GM18867 (cell line): ENCODE measurements at regions not wholly inside any gene's neighbourhood (a gene's known extent, or its start where the extent isn't known, plus 50 kb on each side); places are given as distances from the start of the nearest gene placed in this dataset.
"Not testable (repeated sequence)": the region's sequence is repeated elsewhere in the genome, so short reads cannot be mapped to it uniquely, and the experiment has no call there.

Experiments used
- ATAC-seq: cut with Tn5 transposase; IDR thresholded peaks from one replicate; pipeline ENCODE4 v1.9.1; 2021; ENCODE audit warnings: mild to moderate bottlenecking, moderate library complexity; ENCODE audit not compliant: unreplicated experiment

DNA sequence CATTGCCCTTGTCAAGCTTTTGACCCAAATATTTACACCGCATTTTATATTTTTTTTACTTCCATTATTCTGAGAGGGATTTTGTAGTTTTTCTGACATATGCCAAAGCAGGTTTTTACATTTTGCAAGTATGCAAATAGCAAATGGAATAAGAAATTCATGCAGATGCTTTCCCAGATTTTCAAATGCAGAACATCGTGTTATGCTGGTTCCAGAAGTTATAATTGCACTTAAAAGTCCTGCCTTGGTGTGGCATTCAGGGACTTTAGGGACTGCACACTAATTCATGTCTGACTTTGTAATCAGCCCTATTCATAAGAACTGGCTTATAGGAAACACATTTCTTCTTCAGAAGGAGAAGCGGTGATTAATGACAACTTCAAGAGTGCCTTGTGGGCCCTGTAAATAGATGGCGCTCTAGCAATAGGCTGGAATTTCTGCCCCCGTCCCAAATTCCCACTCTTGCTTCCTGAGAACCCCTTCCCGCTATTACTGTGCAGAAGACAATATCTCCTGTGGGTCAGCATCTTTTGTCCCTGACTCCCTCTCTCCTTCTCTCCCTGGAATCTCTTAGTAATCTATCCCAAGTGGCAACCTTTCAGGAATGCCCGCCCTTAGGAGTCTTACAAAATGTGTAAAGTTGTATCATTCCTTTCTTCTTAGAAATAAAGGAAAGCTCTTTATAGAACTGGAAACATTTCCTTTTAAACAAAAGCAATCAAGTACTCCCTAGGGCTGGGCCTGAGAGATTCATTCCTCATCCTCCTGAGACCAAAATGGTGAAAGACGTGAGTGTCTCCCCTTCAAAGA lies 264.0 kb downstream of the INHBA start:
- ATAC-seq, result no peak

DNA sequence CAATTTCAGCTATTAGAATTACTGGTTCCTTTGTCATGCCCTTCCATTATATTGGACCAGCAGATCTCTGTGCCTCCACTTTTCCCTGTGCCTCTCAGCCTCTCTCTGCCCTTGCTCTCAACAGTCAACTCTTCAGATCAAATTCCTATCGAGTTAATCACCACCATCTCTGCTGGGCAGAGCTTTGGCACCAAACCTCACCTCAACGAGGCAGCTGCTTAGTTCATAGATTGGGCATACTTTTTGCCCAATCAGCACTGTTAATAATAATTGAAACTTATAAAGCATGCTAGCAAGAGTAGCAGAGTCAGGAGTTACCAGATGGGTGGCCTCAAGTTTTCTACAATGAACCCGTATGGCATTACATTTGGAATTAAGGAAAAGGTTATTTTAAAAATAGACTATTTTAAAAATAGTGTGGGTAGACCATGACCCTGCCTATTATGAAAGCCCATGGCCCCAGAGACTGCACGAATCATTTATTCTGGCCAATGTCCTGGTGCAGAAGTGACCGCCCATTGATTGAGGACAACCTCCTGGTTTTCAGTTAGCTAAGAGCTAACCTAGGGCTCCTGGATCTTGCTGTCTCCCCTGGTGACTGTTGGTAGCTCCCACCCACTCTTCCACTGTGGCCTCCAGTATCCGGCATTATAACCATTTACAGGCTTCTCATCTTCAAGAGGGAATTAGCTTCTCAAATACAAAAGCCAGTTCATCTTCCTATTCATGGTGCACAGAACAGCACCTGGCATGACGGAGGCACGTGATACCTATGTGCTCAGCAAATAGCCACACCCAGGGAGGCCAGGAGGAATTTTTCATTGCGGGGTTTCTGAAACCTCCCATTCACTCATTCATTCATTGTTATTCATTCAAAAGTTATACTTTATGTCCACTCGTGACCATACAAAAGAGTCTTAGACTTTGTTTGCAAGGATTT lies 265.4 kb downstream of the INHBA start:
- no peak for ATAC-seq

- ATAC-seq, result no peak
Measured at GRCh38 chr7:41436139-41436538, 266.8 kb downstream of the INHBA start.

- ATAC-seq, result not testable (repeated sequence)
Measured at GRCh38 chr7:41435020-41435419, 267.9 kb downstream of the INHBA start.

- ATAC-seq, result no peak
Measured at GRCh38 chr7:41431671-41432070, 271.2 kb downstream of the INHBA start.

- ATAC-seq, result no peak
Measured at GRCh38 chr7:41428381-41428780, 274.5 kb downstream of the INHBA start.

DNA sequence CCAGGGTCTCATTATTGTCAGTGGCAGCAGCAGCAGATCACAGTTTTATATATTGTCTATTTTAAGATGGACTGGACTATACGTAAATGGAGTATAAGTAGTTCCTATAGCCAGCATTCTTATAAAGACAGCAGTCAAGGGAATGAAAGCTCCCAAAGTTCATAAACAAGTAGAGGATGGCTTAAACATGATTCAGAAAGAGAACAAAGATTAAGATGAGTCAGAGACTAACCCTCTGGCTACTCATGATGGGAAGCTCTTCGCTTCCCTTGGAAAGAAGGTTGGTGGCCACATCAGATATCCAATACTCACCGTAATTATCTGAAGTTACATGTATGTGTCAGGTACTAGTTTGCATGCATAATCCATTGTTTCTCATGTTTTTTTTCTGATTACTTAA lies 277.0 kb downstream of the INHBA start:
- ATAC-seq, result no peak

GRCh38 chr7:41421056-41421455 lies 281.8 kb downstream of the INHBA start:
- ATAC-seq, result no peak

DNA sequence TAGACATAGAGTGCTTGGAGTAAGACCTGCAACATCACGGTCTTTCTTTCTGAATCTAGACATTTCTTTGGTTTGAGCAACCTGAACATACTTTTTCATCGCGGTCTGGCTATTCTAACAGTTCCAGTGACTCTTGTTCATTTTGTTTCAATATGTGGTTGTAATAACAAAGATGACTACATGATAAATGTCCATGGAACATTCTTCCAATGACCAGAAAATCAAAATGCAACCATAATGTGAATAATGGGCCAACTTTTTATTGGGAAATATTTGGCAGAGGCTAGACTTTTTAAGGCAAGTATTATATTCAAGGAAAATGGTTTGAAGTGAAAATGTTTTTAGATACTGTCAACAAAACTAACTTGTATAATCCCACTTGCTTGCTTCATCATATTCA lies 282.5 kb downstream of the INHBA start:
- no peak for ATAC-seq

DNA sequence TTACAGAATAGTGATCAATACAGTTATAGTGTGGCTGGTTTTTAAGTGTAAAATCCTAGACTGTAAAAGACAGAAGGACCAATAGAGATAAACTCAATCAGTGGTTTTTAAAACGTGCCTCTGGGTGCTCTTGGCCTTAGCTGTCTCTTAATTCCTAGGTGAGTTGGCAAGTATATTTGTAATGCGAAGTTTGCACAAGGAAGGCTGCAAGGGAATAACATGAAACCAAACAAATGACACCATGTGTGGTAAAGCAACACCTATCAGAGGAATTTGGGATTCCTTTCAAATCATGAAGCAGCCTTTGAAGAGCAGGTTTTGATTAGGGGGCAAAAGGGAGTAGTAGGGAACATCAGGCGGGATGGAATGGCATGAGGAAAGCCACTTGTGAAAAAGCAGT lies 284.6 kb downstream of the INHBA start:
- ATAC-seq, result no peak

DNA sequence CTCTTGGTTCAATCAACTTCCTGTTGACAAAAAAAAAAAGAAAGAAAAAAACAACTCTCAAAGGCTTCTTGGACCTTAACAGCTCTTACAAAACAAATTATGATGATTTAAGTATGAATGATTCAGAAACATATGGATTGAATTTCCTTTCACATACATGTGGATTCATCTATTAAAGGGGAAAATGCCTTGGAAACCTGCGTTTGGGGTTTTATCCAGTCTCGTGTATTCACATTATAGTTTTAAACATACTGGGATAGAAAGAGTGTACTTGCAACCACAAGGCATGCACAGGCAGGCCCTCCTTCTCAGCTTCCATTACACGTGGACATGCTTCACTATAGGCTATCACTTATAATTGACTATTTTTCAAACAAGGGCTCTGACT lies 286.7 kb downstream of the INHBA start:
- ATAC-seq, result no peak

- no peak for ATAC-seq
Measured at GRCh38 chr7:41415471-41416207, 287.3 kb downstream of the INHBA start.

- ATAC-seq, result no peak
Measured at GRCh38 chr7:41415051-41415450, 287.8 kb downstream of the INHBA start.

DNA sequence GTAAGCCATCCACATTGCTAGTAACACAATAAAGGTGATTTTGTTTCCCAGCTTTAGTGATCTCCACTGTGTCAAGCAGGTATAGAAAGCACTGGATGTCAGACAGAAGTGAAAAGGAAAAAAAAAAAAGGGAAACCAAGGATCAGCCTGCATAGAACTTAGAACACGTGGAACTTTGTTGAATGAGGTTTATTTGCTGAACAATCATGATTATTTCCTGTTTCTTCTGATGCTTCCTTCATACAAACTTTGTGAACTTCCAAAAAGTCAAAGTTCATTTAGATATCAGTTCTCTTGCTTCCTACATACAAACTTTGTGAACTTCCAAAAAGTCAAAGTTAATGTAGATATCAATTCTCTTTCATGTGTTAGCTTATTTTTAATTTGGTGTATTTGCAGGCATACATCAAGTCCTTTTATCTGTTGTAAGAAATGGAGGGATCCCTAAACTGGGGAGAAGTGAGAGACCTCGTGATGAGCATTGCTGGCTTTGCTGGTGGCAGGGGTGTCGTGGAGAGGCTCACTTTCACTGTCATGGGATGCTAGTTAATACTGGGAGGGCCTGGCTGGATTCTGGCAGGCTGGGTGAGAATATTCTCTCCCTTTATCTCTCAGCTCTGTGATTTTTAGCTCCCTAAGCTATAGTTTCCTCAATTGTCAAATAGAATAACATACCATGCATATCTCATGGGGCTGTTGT lies 298.4 kb downstream of the INHBA start:
- no peak for ATAC-seq

GRCh38 chr7:41403291-41403690 lies 299.6 kb downstream of the INHBA start:
- no peak for ATAC-seq

DNA sequence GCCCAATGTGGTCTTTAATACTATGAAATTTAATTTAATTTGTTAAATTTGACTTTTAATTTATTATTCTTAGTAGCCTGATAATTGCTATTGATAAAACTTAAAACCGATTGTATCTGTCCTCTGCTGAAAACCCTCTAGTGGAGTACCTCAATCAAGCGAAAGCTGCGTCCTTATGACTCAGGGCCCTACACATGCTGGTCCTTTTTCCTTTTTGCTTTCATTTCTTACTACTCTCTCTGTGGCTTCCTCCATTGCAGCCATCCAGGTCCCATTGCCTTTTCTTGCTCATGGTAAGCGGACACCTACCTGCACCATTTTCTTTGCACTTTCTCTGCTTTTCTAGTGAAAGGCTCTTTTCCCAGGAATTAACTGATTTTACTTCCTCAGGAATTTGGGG lies 301.1 kb downstream of the INHBA start:
- ATAC-seq, result no peak

DNA sequence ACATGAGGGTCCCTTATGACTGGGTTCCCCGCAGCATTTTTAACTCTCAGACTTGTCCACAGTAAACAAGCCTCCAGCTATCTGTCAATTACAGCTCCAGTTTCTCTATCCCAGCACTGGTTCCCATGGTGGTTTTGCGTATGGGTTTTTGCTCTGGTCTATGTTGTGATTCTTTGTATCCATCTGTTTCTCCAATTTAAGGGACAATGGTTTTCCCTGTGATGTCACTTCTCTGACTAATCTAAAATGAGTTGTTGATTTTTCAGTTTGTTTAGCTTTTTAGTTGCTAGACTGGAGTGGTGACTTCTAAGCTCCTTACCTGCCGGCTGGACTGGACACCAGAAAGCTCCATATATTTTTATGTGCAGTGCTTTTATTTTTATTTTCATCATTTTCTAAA lies 303.7 kb downstream of the INHBA start:
- no peak for ATAC-seq

- ATAC-seq, result no peak
Measured at GRCh38 chr7:41391818-41392217, 311.1 kb downstream of the INHBA start.

- ATAC-seq, result not testable (repeated sequence)
Measured at GRCh38 chr7:41388933-41389332, 314.0 kb downstream of the INHBA start.

- ATAC-seq, result no peak
Measured at GRCh38 chr7:41385996-41386395, 316.9 kb downstream of the INHBA start.

- no peak for ATAC-seq
Measured at GRCh38 chr7:41384418-41384817, 318.5 kb downstream of the INHBA start.
